ENCODE measurements at regions not wholly inside any gene's neighbourhood (a gene's known extent, or its start where the extent isn't known, plus 50 kb on each side); places are given as distances from the start of the nearest gene placed in this dataset.

DNA sequence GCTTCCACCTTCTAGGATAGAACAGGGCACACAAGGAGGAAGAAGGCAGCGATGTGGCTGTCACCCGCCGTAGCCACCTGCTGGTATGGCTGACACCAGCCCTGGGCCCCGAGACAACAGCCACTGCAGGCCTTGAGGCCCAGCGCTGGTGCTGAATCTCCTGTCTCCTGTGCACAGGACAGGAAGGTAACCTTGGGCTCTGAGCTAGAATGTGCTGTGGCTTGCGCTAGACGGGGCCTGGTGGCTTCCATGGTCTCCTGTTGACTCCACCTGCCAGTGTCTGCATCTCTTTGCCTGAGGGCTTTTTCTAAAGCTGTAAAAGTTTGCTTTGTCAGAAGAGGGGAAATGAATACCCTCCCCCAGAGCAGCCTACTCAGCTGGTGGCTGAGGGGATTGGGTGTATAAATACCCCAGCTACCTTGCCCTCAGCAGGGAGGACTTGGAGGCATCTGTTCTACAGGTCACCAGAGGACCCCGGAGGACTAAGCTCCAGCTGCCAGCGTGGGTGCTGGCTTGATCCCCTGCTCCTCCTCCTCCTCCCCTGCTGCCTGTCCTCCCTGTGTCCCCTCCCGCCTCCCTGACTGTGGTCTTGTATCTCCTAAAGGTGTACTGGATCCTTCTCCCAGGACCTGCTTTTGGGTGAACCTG lies 76.1 kb upstream of the SDK2 start:
- no peak for DNase-seq (ENCODE audit: low read depth)
- no peak overlapping the region for H3K4me3 ChIP-seq (ENCODE audit: low read depth, low read length)

DNA sequence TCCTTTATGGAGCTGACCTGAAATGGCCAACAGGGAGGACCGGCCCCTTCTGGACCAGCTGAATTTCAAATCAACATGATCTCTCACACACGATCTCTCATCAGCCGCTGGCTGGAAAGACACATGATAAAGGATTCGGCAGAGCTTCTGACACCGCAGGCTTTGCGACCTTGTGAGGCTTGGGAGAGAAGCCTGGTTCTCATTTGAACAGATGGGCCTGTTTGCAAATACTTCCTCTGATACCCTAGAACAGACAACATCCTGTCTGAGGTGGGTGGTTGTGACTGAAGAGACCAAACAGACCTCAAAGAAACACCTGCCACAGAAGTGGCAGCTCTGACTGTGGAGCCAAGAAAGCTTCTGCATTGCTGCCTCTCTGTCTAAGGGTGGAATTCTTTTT lies 77.9 kb upstream of the SDK2 start:
- no peak for DNase-seq (ENCODE audit: low read depth)

DNA sequence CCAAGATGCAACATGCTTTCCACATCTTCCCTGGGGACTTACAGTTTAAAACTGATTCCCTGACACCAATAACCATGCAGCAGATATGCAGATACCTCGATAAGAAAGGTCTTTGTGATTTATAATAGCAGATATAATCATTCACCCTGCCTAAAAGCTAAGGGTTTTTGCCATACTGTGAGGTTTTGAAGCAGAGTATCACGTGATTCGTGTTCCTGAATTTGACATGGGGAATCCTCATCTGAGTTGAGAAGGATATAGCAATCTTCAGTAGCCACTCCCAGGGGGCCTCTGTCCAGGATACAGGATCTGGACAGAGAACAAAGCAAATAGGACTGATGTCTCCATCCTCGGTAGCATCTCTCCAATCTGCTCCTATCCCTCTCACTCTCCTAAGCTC lies 79.1 kb upstream of the SDK2 start:
- no peak for DNase-seq (ENCODE audit: low read depth)
- H3K4me3 ChIP-seq (ENCODE audit: low read depth, low read length), result no peak overlapping the region

More for the DNA sequence above, 77.9 kb upstream of the SDK2 start:
- no peak overlapping the region for H3K4me3 ChIP-seq (ENCODE audit: low read depth, low read length)

DNA sequence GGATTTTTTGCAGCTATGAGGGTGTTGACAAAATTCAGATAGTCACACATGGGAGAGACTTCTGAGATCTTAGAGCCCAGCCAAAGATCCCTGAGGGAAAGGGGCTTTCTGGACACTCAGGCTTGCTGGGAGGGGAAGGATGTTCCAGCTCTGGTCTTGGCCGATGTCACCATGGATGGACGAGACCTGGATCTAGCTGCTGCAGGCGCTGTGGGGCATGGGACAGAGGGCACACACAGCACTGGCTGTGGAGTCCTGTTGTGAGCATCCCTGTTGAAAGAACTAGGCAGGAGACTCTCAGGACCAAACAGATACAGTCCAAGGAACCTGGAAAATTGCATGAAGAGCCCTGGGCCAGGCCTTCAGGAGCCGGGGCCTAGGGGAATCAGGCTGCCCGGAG lies 80.1 kb upstream of the SDK2 start:
- DNase-seq (ENCODE audit: low read depth), result no peak
- no peak overlapping the region for H3K4me3 ChIP-seq (ENCODE audit: low read depth, low read length)

DNA sequence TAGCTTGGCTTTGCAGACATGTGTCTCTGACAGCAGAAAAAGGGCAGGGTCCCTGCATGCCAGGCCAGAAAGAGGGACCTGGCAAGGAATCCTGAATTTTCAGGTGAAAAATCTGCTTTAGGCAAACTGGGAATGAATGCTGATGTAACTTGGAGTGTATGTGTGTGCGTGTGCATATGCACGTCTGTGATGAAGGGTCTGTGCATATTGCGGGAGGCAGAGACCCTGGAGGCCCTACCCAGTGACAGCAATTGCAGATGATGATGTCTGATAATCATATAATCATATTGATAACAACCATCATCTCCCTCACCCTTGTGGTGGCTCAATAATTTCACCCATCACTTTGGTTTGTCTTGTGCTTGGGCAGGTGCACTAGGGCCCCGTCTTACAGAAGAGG lies 80.7 kb upstream of the SDK2 start:
- no peak overlapping the region for H3K4me3 ChIP-seq (ENCODE audit: low read depth, low read length)
- no peak for DNase-seq (ENCODE audit: low read depth)

DNA sequence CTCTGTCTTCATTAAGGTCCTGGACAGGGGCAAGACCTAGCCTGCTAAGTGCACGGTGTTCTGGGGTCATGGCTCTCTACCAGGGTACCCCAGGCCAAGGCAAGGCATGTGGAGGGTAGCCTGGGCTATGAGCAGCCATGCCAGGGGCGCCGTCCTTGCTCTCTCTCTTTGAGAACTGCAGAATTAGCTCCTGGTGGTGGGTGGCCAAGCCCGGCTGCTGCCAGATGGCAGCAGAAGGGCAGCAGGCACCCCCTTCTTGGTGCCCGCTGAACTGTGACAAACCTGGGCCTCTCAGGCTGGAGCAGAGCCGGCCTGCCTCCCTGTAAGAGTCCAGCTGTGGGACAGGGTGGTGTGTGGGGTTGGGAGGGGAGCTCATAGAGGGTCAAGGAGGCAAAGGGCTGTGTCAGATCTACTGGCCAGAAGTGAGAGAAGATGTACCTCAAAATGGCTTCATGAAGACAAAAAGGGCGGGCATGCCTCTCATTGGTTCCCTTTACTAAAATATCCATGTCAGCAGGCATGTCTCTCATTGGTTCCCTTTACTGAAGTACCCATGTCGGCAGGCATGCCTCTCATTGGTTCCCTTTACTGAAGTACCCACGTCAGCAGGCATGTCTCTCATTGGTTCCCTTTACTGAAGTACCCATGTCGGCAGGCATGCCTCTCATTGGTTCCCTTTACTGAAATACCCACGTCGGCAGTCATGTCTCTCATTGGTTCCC lies 81.7 kb upstream of the SDK2 start:
- DNase-seq (ENCODE audit: low read depth), result no peak
- no peak overlapping the region for H3K4me3 ChIP-seq (ENCODE audit: low read depth, low read length)

- no peak overlapping the region for H3K4me3 ChIP-seq (ENCODE audit: low read depth, low read length)
- no peak for DNase-seq (ENCODE audit: low read depth)
Observed at GRCh38 chr17:73727941-73728340, 83.7 kb upstream of the SDK2 start.

- no peak overlapping the region for H3K4me3 ChIP-seq (ENCODE audit: low read depth, low read length)
- no peak for DNase-seq (ENCODE audit: low read depth)
Observed at GRCh38 chr17:73729101-73729500, 84.9 kb upstream of the SDK2 start.

- no peak overlapping the region for H3K4me3 ChIP-seq (ENCODE audit: low read depth, low read length)
- DNase-seq (ENCODE audit: low read depth), result no peak
Observed at GRCh38 chr17:73731733-73732132, 87.5 kb upstream of the SDK2 start.

GRCh38 chr17:73733517-73733916 lies 89.3 kb upstream of the SDK2 start:
- DNase-seq (ENCODE audit: low read depth), result no peak
- no peak overlapping the region for H3K4me3 ChIP-seq (ENCODE audit: low read depth, low read length)

- no peak for DNase-seq (ENCODE audit: low read depth)
- no peak overlapping the region for H3K4me3 ChIP-seq (ENCODE audit: low read depth, low read length)
Observed at GRCh38 chr17:73735245-73735644, 91.0 kb upstream of the SDK2 start.

GRCh38 chr17:73738751-73739575 lies 94.7 kb upstream of the SDK2 start:
- no peak overlapping the region for H3K4me3 ChIP-seq (ENCODE audit: low read depth, low read length)
- no peak for DNase-seq (ENCODE audit: low read depth)

DNA sequence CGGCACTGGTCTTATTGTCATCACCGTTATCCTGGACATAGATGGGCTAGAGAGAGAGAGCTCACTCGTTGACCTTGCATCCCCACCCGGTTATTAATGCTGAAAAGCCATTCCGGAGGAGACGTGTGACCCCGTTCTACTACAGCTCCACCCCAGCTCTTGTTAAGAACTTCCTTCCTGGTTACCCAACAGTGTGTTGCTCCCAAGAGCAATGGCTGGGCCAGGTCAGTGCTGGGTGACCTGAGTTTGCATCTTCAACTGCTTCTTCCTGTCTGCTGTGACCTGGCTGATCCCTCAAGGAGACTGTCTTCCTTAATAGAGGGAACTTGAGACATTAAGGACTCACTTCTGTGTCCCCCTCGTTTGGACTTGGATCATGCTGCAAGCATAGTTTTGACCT lies 96.1 kb upstream of the SDK2 start:
- DNase-seq (ENCODE audit: low read depth), result no peak
- H3K4me3 ChIP-seq (ENCODE audit: low read depth, low read length), result no peak overlapping the region

DNA sequence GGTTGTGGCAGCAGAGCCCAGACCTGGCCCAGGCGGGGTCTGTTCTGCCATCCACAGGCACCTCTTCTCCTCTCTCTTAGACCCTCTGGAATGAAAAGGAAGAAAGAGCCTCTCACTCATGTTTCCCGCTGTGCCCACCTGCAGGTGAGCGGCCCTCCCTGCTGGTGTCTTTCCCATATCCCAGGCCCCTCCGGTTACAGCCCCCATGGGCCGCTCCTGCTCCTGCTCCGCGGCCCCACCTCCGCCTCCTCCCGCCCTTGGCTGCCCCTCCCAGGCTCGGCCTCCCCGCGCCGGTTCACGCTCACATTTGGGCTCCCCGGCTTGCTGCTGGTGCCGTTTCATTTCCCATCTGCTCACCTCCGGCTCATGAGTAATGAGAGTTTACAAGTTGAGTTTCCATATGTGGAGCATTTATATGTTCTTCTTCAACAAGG lies 98.7 kb upstream of the SDK2 start:
- DNase-seq (ENCODE audit: low read depth), result no peak
- no peak overlapping the region for H3K4me3 ChIP-seq (ENCODE audit: low read depth, low read length)

DNA sequence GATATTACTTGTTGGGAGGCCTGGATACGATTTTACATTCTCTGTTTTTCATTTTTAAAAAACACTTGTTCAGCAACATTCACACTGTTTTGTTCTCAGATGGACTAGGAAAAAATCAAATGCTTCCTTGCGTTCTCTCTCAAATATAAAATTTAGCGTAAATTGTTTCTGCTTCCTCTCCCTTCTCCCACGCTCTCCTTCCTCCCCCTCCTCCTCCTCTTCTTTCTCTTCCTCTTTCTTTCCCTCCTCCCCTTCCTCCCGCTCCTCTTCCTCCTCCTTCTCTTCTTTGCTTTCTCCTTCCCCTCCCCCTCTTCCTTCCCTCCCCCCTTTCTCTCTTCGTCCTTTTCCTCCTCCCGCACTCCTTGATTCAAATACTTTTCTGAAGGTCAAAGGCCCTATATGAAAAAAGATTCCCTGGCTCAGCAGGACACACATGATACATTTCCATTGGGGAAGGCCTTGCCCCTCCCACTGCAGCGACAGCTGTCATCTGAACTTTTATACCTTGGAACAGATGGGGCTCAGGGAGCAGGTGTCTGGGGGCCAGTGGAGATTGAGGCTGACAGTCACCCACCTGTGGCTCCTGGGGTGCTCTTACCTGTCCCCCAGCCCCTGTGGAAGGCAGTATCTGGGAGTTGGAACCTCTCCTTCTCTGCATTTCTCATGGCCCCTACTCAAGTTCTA lies 99.4 kb upstream of the SDK2 start:
- DNase-seq (ENCODE audit: low read depth), result no peak
- H3K4me3 ChIP-seq (ENCODE audit: low read depth, low read length), result no peak overlapping the region

GRCh38 chr17:73744411-73744810 lies 100.2 kb upstream of the SDK2 start:
- H3K4me3 ChIP-seq (ENCODE audit: low read depth, low read length), result no peak overlapping the region
- no peak for DNase-seq (ENCODE audit: low read depth)

DNA sequence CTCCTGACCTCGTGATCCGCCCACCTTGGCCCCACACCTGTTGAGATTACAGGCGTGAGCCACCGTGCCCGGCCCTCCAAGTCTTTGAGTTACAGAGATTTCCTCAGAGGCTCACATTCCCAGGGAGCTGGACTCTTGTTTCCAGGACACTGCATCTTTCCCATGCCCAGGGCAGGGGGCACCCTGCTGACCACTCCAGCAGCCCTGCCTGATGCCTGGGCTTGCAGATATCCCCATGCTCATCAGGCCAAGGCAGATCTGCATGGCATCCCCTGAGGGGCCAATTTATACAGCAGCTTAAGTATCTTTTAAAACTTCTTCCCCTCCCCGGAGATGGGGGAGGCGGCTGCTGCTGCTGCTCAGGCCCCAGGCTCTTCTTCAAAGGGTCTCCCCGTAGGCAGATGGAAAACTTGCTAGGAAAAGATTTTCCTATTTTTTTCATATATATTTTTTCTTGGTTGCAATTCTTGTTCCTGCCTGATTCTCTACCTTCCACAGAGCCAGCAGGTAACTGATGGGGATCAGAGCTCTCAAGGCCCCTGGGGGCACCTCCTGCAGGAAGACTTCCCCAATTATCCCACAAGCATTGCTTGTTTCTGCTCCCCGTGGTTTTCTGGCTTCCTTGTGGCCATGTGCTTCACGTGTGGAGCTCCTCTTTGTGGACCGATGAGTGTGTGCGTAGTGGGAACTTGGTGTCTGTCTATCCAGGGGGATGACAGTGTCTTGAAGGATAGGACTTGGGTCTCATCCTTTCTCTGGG lies 102.2 kb upstream of the SDK2 start:
- DNase-seq (ENCODE audit: low read depth), result no peak
- no peak overlapping the region for H3K4me3 ChIP-seq (ENCODE audit: low read depth, low read length)

- DNase-seq (ENCODE audit: low read depth), result no peak
Observed at GRCh38 chr17:73747221-73748002, 103.2 kb upstream of the SDK2 start.

DNA sequence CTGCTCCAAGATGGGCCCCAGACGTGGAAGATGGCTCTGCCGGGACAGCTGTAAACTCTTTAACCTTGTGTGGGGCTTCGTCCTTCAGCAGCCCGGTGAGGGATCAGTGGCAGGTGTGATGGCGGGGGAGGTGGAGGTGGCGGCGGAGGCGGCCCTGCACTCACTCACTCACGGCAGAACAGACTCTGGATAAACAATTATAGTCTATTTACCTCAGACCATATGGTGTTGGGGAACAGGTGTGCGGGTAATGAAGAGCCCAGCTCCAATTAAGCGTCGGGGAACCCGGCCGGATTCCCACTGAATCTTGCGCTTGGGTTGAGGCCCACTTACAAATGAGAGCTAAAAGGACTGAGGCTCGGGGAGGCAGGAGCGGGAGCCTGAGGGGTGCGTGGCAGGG lies 104.3 kb upstream of the SDK2 start:
- DNase-seq (ENCODE audit: low read depth), result no peak
- H3K4me3 ChIP-seq (ENCODE audit: low read depth, low read length), result no peak overlapping the region

More at GRCh38 chr17:73747221-73748002, 103.2 kb upstream of the SDK2 start:
- H3K4me3 ChIP-seq (ENCODE audit: low read depth, low read length), result no peak overlapping the region
